ENCODE measurements at regions not wholly inside any gene's neighbourhood (a gene's known extent, or its start where the extent isn't known, plus 50 kb on each side); places are given as distances from the start of the nearest gene placed in this dataset.

- no peak for DNase-seq (ENCODE audit: low spot score)
- TF ChIP-seq CTCF (IDR thresholded peaks at IDR 0.05; ENCODE audit: extremely low read depth, missing control alignments) = no peak
Observed at GRCh38 chr10:10644008-10644646, 373.5 kb upstream of the CELF2 start.

GRCh38 chr10:10644676-10645385 lies 372.8 kb upstream of the CELF2 start:
- DNase-seq (ENCODE audit: low spot score) = no peak
- no peak for TF ChIP-seq CTCF (IDR thresholded peaks at IDR 0.05; ENCODE audit: extremely low read depth, missing control alignments)

- no peak for TF ChIP-seq CTCF (IDR thresholded peaks at IDR 0.05; ENCODE audit: extremely low read depth, missing control alignments)
- DNase-seq (ENCODE audit: low spot score) = no peak
Observed at GRCh38 chr10:10647331-10647730, 370.3 kb upstream of the CELF2 start.

GRCh38 chr10:10657139-10657760 lies 360.4 kb upstream of the CELF2 start:
- DNase-seq (ENCODE audit: low spot score) = no peak
- no peak for TF ChIP-seq CTCF (IDR thresholded peaks at IDR 0.05; ENCODE audit: extremely low read depth, missing control alignments)

GRCh38 chr10:10658172-10658785 lies 359.4 kb upstream of the CELF2 start:
- DNase-seq (ENCODE audit: low spot score) = no peak
- no peak for TF ChIP-seq CTCF (IDR thresholded peaks at IDR 0.05; ENCODE audit: extremely low read depth, missing control alignments)

- TF ChIP-seq CTCF (IDR thresholded peaks at IDR 0.05; ENCODE audit: extremely low read depth, missing control alignments) = no peak
- no peak for DNase-seq (ENCODE audit: low spot score)
Observed at GRCh38 chr10:10660054-10660453, 357.6 kb upstream of the CELF2 start.

- TF ChIP-seq CTCF (IDR thresholded peaks at IDR 0.05; ENCODE audit: extremely low read depth, missing control alignments) = no peak
- DNase-seq (ENCODE audit: low spot score) = no peak
Observed at GRCh38 chr10:10661176-10661575, 356.5 kb upstream of the CELF2 start.

Measured in GM20000 (cell line).